ENCODE measurements at regions not wholly inside any gene's neighbourhood (a gene's known extent, or its start where the extent isn't known, plus 50 kb on each side); places are given as distances from the start of the nearest gene placed in this dataset.

GRCh38 chr7:95687759-95688343 is 84.5 kb upstream of the DYNC1I1 start:
- TF ChIP-seq CTCF (IDR thresholded peaks at IDR 0.05) (peak in 2 of 3 donors; percentile 28 to 50), POLR2A (IDR thresholded peaks at IDR 0.05) (no peak), POLR2AphosphoS5 (IDR thresholded peaks at IDR 0.05) (no peak)

Data from breast epithelium (tissue), 3 donors.